DND-41 (cell line): ENCODE measurements at regions not wholly inside any gene's neighbourhood (a gene's known extent, or its start where the extent isn't known, plus 50 kb on each side); places are given as distances from the start of the nearest gene placed in this dataset.

Experiments used
- ATAC-seq: fragments of 200-7000 bp; cut with Tn5 transposase; 3 replicates; pipeline ENCODE4 v1.9.1; 2021; ENCODE audit warnings: low read depth; ENCODE audit not compliant: insufficient read depth
- DNase-seq: peaks from one replicate; pipeline ENCODE4 v3.0.0-alpha.2; 2020
- H2AFZ ChIP-seq: 2 replicates; pipeline ENCODE4 v1.6.0; 2012; ENCODE audit warnings: low read depth, low read length
- H3K27ac ChIP-seq: 2 replicates; pipeline ENCODE4 v1.5.1; 2012; ENCODE audit warnings: low read length, inconsistent platforms
- H3K27me3 ChIP-seq: fragments of 200-600 bp; sonication (generic); 2 replicates; pipeline ENCODE4 v1.6.0; 2012; ENCODE audit warnings: low read length, mild to moderate bottlenecking, inconsistent platforms; ENCODE audit not compliant: insufficient read depth, poor library complexity
- H3K36me3 ChIP-seq: 2 replicates; pipeline ENCODE4 v1.5.1; 2012; ENCODE audit warnings: low read length, inconsistent platforms; ENCODE audit not compliant: insufficient read depth
- H3K4me1 ChIP-seq: 2 replicates; pipeline ENCODE4 v1.5.1; 2012; ENCODE audit warnings: mild to moderate bottlenecking, low read length; ENCODE audit not compliant: insufficient read depth
- H3K4me2 ChIP-seq: 2 replicates; pipeline ENCODE4 v1.6.0; 2012; ENCODE audit warnings: mild to moderate bottlenecking, moderate library complexity, low read length, inconsistent platforms; ENCODE audit not compliant: insufficient read depth
- H3K4me3 ChIP-seq, 2 experiments: fragments of 200-600 bp in 1 of 2; shearing (Covaris generic) in 1 of 2; 2 replicates each; pipeline ENCODE4 v1.5.1; 2012 to 2016; ENCODE audit warnings: inconsistent platforms in 2 of 2, low read length in 2 of 2, mild to moderate bottlenecking in 2 of 2, low read depth in 1 of 2, moderate library complexity in 1 of 2
- H3K79me2 ChIP-seq: 2 replicates; pipeline ENCODE4 v1.6.0; 2012; ENCODE audit warnings: low read length, inconsistent platforms; ENCODE audit not compliant: insufficient read depth
- H3K9ac ChIP-seq: 2 replicates; pipeline ENCODE4 v1.6.0; 2012; ENCODE audit warnings: low read depth, mild to moderate bottlenecking, inconsistent platforms, low read length, moderate library complexity
- H3K9me3 ChIP-seq: 2 replicates; pipeline ENCODE4 v1.5.1; 2012; ENCODE audit warnings: low read length, moderate library complexity, mild to moderate bottlenecking, inconsistent platforms; ENCODE audit not compliant: insufficient read depth, severe bottlenecking
- H4K20me1 ChIP-seq: 2 replicates; pipeline ENCODE4 v1.6.0; 2012; ENCODE audit warnings: low read length; ENCODE audit not compliant: insufficient read depth
- CTCF ChIP-seq: IDR thresholded peaks from 2 replicates; pipeline ENCODE4 v1.5.1; 2012; ENCODE audit warnings: borderline replicate concordance, low read length, moderate library complexity, mild to moderate bottlenecking; ENCODE audit not compliant: poor library complexity, severe bottlenecking; ENCODE audit errors: extremely low read depth
- EZH2 ChIP-seq: IDR thresholded peaks from 3 replicates; pipeline ENCODE4 v1.6.1; 2012; ENCODE audit warnings: borderline replicate concordance, low read depth, mild to moderate bottlenecking, moderate library complexity, low read length, inconsistent platforms; ENCODE audit not compliant: severe bottlenecking

DNA sequence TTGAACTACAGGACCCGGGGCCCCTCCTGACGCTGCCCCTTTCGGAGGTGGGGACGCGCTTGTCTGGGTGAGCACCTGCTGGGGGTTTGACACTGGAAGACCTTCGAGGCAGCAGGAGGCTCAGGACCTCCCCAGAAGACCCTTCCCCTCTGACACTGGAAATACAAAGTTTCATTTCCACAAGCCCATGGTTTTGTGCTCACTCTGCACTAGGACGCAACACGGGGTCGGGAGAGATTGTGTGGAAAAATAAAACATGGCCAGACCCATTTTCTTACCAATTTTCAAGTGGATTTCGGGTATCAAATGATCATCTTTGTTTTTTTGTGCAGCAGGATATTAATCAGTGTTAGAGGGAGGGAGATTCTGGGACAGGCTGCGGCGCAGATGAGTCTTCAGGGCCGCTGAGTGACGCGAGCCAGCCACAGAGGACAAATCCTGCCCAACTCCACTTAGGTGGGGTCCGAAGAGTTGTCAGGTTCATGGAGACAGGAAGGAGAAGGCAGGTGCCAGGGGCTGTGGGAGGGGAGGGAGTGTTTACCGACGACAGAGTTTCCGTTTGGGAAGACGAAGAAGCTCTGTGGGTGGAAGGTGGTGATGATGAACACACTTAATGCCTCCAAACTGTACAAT lies 160.0 kb upstream of the AFDN start:
- H3K36me3 ChIP-seq = no peaks in the 10 kb centered on the region
- H2AFZ ChIP-seq = no peak overlapping the region
- no peaks in the 10 kb centered on the region for H3K4me1 ChIP-seq
- H3K9me3 ChIP-seq = peaks cover 13% of the 10 kb centered on the region
- no peaks in the 10 kb centered on the region for H3K27me3 ChIP-seq
- DNase-seq = no peak
- H3K27ac ChIP-seq = no peak overlapping the region
- H3K79me2 ChIP-seq = no peaks in the 10 kb centered on the region
- H4K20me1 ChIP-seq = no peaks in the 10 kb centered on the region
- H3K4me3 ChIP-seq = no peak overlapping the region
- no peak for ATAC-seq
- H3K9ac ChIP-seq = no peak overlapping the region
- TF ChIP-seq EZH2 (no peak), CTCF (no peak)
- no peak overlapping the region for H3K4me2 ChIP-seq

DNA sequence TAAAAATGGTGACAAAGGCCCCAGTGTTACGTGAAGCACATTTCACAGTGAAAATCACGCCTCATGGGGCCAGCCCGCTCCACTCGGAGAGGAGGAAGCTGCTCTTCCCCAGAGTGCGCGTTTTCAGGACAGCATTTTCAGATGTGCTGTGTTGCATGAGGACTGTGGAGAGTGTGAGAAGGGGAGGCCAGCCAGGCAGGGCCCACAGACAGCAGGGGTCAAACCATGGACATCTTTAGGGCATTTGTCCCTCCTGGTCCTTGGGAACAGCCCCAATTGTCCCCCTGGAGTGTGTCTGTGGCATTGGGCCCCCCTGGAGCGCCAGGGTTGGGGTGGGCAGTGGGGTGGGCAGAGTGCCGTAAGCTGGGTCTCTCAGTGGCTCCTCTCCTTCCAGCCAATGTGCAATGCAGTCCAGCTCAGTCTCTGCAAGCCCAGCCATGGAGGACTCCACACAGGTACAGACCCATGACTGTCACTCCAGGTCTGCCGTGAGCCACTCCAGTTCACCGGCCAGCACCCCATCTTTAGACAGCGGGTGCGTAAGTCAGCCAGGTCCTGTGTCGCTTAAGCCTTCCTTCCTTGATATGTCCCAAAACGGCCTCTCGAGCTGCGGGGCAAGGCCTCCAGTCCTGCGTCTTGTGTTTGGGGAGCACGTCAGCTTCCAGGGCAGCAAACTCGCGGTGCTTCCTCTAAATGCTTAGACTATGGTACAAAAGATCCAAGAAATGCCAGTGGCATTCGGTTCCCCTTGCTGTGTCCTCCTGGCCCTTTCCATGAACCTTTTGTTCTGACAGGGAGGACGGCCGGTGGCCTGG lies 159.3 kb upstream of the AFDN start:
- no peaks in the 10 kb centered on the region for H3K79me2 ChIP-seq
- H4K20me1 ChIP-seq = no peaks in the 10 kb centered on the region
- H3K4me1 ChIP-seq = no peaks in the 10 kb centered on the region
- H3K4me3 ChIP-seq = no peak overlapping the region
- H3K9me3 ChIP-seq = peaks cover 20% of the 10 kb centered on the region
- H3K9ac ChIP-seq = no peak overlapping the region
- no peaks in the 10 kb centered on the region for H3K36me3 ChIP-seq
- no peak for DNase-seq
- no peak overlapping the region for H2AFZ ChIP-seq
- no peak overlapping the region for H3K4me2 ChIP-seq
- no peak overlapping the region for H3K27ac ChIP-seq
- TF ChIP-seq CTCF = no peak
- no peak for TF ChIP-seq EZH2
- ATAC-seq = no peak
- H3K27me3 ChIP-seq = no peaks in the 10 kb centered on the region

- no peaks in the 10 kb centered on the region for H3K4me1 ChIP-seq
- no peak overlapping the region for H2AFZ ChIP-seq
- H3K9ac ChIP-seq = no peak overlapping the region
- H4K20me1 ChIP-seq = no peaks in the 10 kb centered on the region
- no peaks in the 10 kb centered on the region for H3K79me2 ChIP-seq
- H3K4me3 ChIP-seq = no peak overlapping the region
- H3K36me3 ChIP-seq = no peaks in the 10 kb centered on the region
- H3K4me2 ChIP-seq = no peak overlapping the region
- no peak overlapping the region for H3K27ac ChIP-seq
- DNase-seq (no peak), ATAC-seq (no peak)
- peaks cover 25% of the 10 kb centered on the region for H3K9me3 ChIP-seq
- H3K27me3 ChIP-seq = no peaks in the 10 kb centered on the region
- TF ChIP-seq EZH2 (no peak), CTCF (no peak)
These were observed 158.5 kb upstream of the AFDN start for GRCh38 chr6:167668019-167668753.
